HG03354 (cell line): ENCODE measurements at regions not wholly inside any gene's neighbourhood (a gene's known extent, or its start where the extent isn't known, plus 50 kb on each side); places are given as distances from the start of the nearest gene placed in this dataset.
"Not testable (repeated sequence)": the region's sequence is repeated elsewhere in the genome, so short reads cannot be mapped to it uniquely, and the experiment has no call there.

Experiments used
- ATAC-seq: cut with Tn5 transposase; IDR thresholded peaks from one replicate; pipeline ENCODE4 v1.9.1; 2021; ENCODE audit warnings: mild to moderate bottlenecking; ENCODE audit not compliant: unreplicated experiment, poor library complexity, severe bottlenecking

- no peak for ATAC-seq
Observed at GRCh38 chr9:119727988-119728387, 358.8 kb upstream of the BRINP1 start.

- no peak for ATAC-seq
Observed at GRCh38 chr9:119726035-119726434, 356.8 kb upstream of the BRINP1 start.

- ATAC-seq = no peak
Observed at GRCh38 chr9:119722384-119722783, 353.1 kb upstream of the BRINP1 start.

- ATAC-seq = no peak
Observed at GRCh38 chr9:119712325-119712724, 343.1 kb upstream of the BRINP1 start.

- no peak for ATAC-seq
Observed at GRCh38 chr9:119709431-119709830, 340.2 kb upstream of the BRINP1 start.

- no peak for ATAC-seq
Observed at GRCh38 chr9:119707228-119707845, 338.1 kb upstream of the BRINP1 start.

GRCh38 chr9:119701651-119702050 lies 332.4 kb upstream of the BRINP1 start:
- ATAC-seq = no peak

GRCh38 chr9:119698535-119698934 lies 329.3 kb upstream of the BRINP1 start:
- ATAC-seq = no peak

GRCh38 chr9:119697996-119698395 lies 328.8 kb upstream of the BRINP1 start:
- ATAC-seq = no peak

GRCh38 chr9:119689879-119690278 lies 320.6 kb upstream of the BRINP1 start:
- ATAC-seq = no peak

- no peak for ATAC-seq
Observed at GRCh38 chr9:119688547-119688946, 319.3 kb upstream of the BRINP1 start.

- no peak for ATAC-seq
Observed at GRCh38 chr9:119677811-119678505, 308.7 kb upstream of the BRINP1 start.

- ATAC-seq = no peak
Observed at GRCh38 chr9:119675951-119676350, 306.7 kb upstream of the BRINP1 start.

GRCh38 chr9:119672763-119673162 lies 303.5 kb upstream of the BRINP1 start:
- not testable (repeated sequence) for ATAC-seq

GRCh38 chr9:119667916-119668315 lies 298.7 kb upstream of the BRINP1 start:
- ATAC-seq = no peak

GRCh38 chr9:119667163-119667562 lies 297.9 kb upstream of the BRINP1 start:
- ATAC-seq = no peak

GRCh38 chr9:119662329-119662728 lies 293.1 kb upstream of the BRINP1 start:
- ATAC-seq = no peak

GRCh38 chr9:119652931-119653330 lies 283.7 kb upstream of the BRINP1 start:
- no peak for ATAC-seq

- ATAC-seq = no peak
Observed at GRCh38 chr9:119649205-119649604, 280.0 kb upstream of the BRINP1 start.

GRCh38 chr9:119639287-119639955 lies 270.2 kb upstream of the BRINP1 start:
- ATAC-seq = no peak

GRCh38 chr9:119634006-119634405 lies 264.8 kb upstream of the BRINP1 start:
- ATAC-seq = no peak
